ENCODE measurements at regions not wholly inside any gene's neighbourhood (a gene's known extent, or its start where the extent isn't known, plus 50 kb on each side); places are given as distances from the start of the nearest gene placed in this dataset.
"Not testable (repeated sequence)": the region's sequence is repeated elsewhere in the genome, so short reads cannot be mapped to it uniquely, and the experiment has no call there.

GRCh38 chr6:148602136-148602535, 144.7 kb upstream of the UST start:
- no peak for DNase-seq (ENCODE audit: low spot score)

- no peak for DNase-seq (ENCODE audit: low spot score)
These were observed 138.5 kb upstream of the UST start for GRCh38 chr6:148608199-148608951.

- peak; percentile 71 for DNase-seq (ENCODE audit: low spot score)
These were observed 135.6 kb upstream of the UST start for GRCh38 chr6:148611213-148611612.

GRCh38 chr6:148612043-148612442, 134.8 kb upstream of the UST start:
- no peak for DNase-seq (ENCODE audit: low spot score)

GRCh38 chr6:148614602-148615001, 132.2 kb upstream of the UST start:
- no peak for DNase-seq (ENCODE audit: low spot score)

GRCh38 chr6:148616841-148617240, 130.0 kb upstream of the UST start:
- DNase-seq (ENCODE audit: low spot score), result peak; percentile 67

GRCh38 chr6:148617530-148617929, 129.3 kb upstream of the UST start:
- no peak for DNase-seq (ENCODE audit: low spot score)

GRCh38 chr6:148619891-148620290, 126.9 kb upstream of the UST start:
- no peak for DNase-seq (ENCODE audit: low spot score)

GRCh38 chr6:148620579-148621298, 126.1 kb upstream of the UST start:
- DNase-seq (ENCODE audit: low spot score), result no peak

GRCh38 chr6:148625609-148626008, 121.2 kb upstream of the UST start:
- no peak for DNase-seq (ENCODE audit: low spot score)

- DNase-seq (ENCODE audit: low spot score), result no peak
These were observed 118.6 kb upstream of the UST start for GRCh38 chr6:148628251-148628650.

- DNase-seq (ENCODE audit: low spot score), result peak; percentile 81
These were observed 117.6 kb upstream of the UST start for GRCh38 chr6:148629181-148629580.

GRCh38 chr6:148629592-148630465, 117.0 kb upstream of the UST start:
- DNase-seq (ENCODE audit: low spot score), result peak; percentile 49

GRCh38 chr6:148635070-148635743, 111.6 kb upstream of the UST start:
- DNase-seq (ENCODE audit: low spot score), result no peak

- DNase-seq (ENCODE audit: low spot score), result not testable (repeated sequence)
These were observed 105.0 kb upstream of the UST start for GRCh38 chr6:148641836-148642235.

GRCh38 chr6:148643208-148643607, 103.6 kb upstream of the UST start:
- not testable (repeated sequence) for DNase-seq (ENCODE audit: low spot score)

- DNase-seq (ENCODE audit: low spot score), result not testable (repeated sequence)
These were observed 101.8 kb upstream of the UST start for GRCh38 chr6:148645049-148645448.

- no peak for DNase-seq (ENCODE audit: low spot score)
These were observed 97.9 kb upstream of the UST start for GRCh38 chr6:148648754-148649453.

GRCh38 chr6:148649454-148649963, 97.3 kb upstream of the UST start:
- no peak for DNase-seq (ENCODE audit: low spot score)

- DNase-seq (ENCODE audit: low spot score), result no peak
These were observed 95.8 kb upstream of the UST start for GRCh38 chr6:148650941-148651505.

GRCh38 chr6:148652205-148652604, 94.6 kb upstream of the UST start:
- DNase-seq (ENCODE audit: low spot score), result no peak
